Keratinocyte (primary cell): ENCODE measurements at regions not wholly inside any gene's neighbourhood (a gene's known extent, or its start where the extent isn't known, plus 50 kb on each side); places are given as distances from the start of the nearest gene placed in this dataset.

Experiments used
- DNase-seq: peaks from one replicate; pipeline ENCODE4 v3.0.0-alpha.2; 2011; ENCODE audit warnings: low read depth, missing footprints, low spot score
- FAIRE-seq: peaks from 2 replicates; lab custom pipeline; 2011; peaks lifted over from hg19 to GRCh38; lab: Jason Lieb, UNC
- H2AFZ ChIP-seq: 2 replicates; pipeline ENCODE4 v1.6.0; 2012; ENCODE audit warnings: low read length, control low read depth, inconsistent platforms; ENCODE audit not compliant: control insufficient read depth
- H3K27ac ChIP-seq: 2 replicates; pipeline ENCODE4 v1.5.1; 2011; ENCODE audit warnings: low read length; ENCODE audit not compliant: control insufficient read depth, insufficient read depth
- H3K27me3 ChIP-seq: 3 replicates; pipeline ENCODE4 v1.6.0; 2011; ENCODE audit warnings: low read length; ENCODE audit not compliant: control insufficient read depth, insufficient read depth; ENCODE audit errors: extremely low read depth
- H3K36me3 ChIP-seq, 2 experiments: 2 replicates in 1 of 2; 3 replicates in 1 of 2; pipeline ENCODE4 v1.5.1; 2011; ENCODE audit warnings: low read length in 2 of 2, mild to moderate bottlenecking in 1 of 2; ENCODE audit not compliant: control insufficient read depth in 2 of 2, insufficient read depth in 2 of 2; ENCODE audit errors: extremely low read depth in 1 of 2
- H3K4me1 ChIP-seq: 3 replicates; pipeline ENCODE4 v1.5.1; 2011; ENCODE audit warnings: low read length; ENCODE audit not compliant: control insufficient read depth, insufficient read depth; ENCODE audit errors: extremely low read depth
- H3K4me2 ChIP-seq: 3 replicates; pipeline ENCODE4 v1.6.0; 2011; ENCODE audit warnings: low read depth, low read length; ENCODE audit not compliant: control insufficient read depth, insufficient read depth; ENCODE audit errors: extremely low read depth
- H3K4me3 ChIP-seq, 3 experiments: fragments of 200-600 bp in 1 of 3; sonication (generic) in 1 of 3; 2 replicates in 2 of 3; 3 replicates in 1 of 3; pipeline ENCODE4 v1.5.1; 2011 to 2016; ENCODE audit warnings: low read length in 3 of 3, mild to moderate bottlenecking in 3 of 3, control low read depth in 2 of 3, inconsistent platforms in 1 of 3, low read depth in 1 of 3, mixed read lengths in 1 of 3, mixed run types in 1 of 3, moderate library complexity in 1 of 3; ENCODE audit not compliant: control insufficient read depth in 2 of 3, insufficient read depth in 2 of 3; ENCODE audit errors: extremely low read depth in 1 of 3
- H3K79me2 ChIP-seq: 2 replicates; pipeline ENCODE4 v1.6.0; 2012; ENCODE audit warnings: low read length; ENCODE audit not compliant: control insufficient read depth, insufficient read depth
- H3K9ac ChIP-seq: 3 replicates; pipeline ENCODE4 v1.6.0; 2011; ENCODE audit warnings: low read length; ENCODE audit not compliant: control insufficient read depth, insufficient read depth; ENCODE audit errors: extremely low read depth
- H3K9me1 ChIP-seq: 3 replicates; pipeline ENCODE4 v1.6.0; 2011; ENCODE audit warnings: low read length; ENCODE audit not compliant: control insufficient read depth, insufficient read depth; ENCODE audit errors: extremely low read depth
- H3K9me3 ChIP-seq: 2 replicates; pipeline ENCODE4 v1.5.1; 2012; ENCODE audit warnings: low read depth, low read length; ENCODE audit not compliant: control insufficient read depth
- H4K20me1 ChIP-seq: 3 replicates; pipeline ENCODE4 v1.6.0; 2011; ENCODE audit warnings: low read length; ENCODE audit not compliant: control insufficient read depth, insufficient read depth; ENCODE audit errors: extremely low read depth
- EZH2 ChIP-seq: IDR thresholded peaks from one replicate; pipeline ENCODE4 v1.6.1; 2012; ENCODE audit warnings: inconsistent platforms, mild to moderate bottlenecking, low read length, moderate library complexity
- dilution Hi-C: fragments of 300-500 bp; cut with MboI; formaldehyde crosslinking; loops from one replicate; pipeline ENCODE4 v1.7.0; 2020; ENCODE audit warnings: low sequenced_read_pairs; ENCODE audit not compliant: extremely low pct_ligation_motif_present
- TF ChIP-seq, protein P1 (sequence below), 3 experiments: IDR thresholded peaks in 1 of 3; conservative IDR thresholded peaks in 1 of 3; optimal IDR thresholded peaks in 1 of 3; 2 replicates in 2 of 3; 3 replicates in 1 of 3; pipeline versions ENCODE3 to v1.5.1; 2011; ENCODE audit warnings: low read length in 3 of 3, mild to moderate bottlenecking in 3 of 3, moderate library complexity in 2 of 3, control low read depth in 1 of 3, inconsistent platforms in 1 of 3; ENCODE audit not compliant: insufficient read depth in 2 of 3; ENCODE audit errors: extremely low read depth in 1 of 3

GRCh38 chr4:83929550-83929949 is 393.6 kb downstream of the GPAT3 start:
- Histone ChIP-seq H3K27me3 (no peaks in the 10 kb centered on the region), H3K79me2 (no peaks in the 10 kb centered on the region), H3K4me1 (no peaks in the 10 kb centered on the region), H3K27ac (no peak overlapping the region), H3K9me3 (no peaks in the 10 kb centered on the region), H3K36me3 (no peaks in the 10 kb centered on the region), H3K9ac (no peak overlapping the region), H4K20me1 (no peaks in the 10 kb centered on the region), H2AFZ (no peak overlapping the region), H3K4me2 (no peak overlapping the region), H3K9me1 (no peaks in the 10 kb centered on the region), H3K4me3 (no peak overlapping the region)
- no peak for DNase-seq
- no peak for FAIRE-seq
- dilution Hi-C loops, result no loop called here
- TF ChIP-seq, protein P1, sequence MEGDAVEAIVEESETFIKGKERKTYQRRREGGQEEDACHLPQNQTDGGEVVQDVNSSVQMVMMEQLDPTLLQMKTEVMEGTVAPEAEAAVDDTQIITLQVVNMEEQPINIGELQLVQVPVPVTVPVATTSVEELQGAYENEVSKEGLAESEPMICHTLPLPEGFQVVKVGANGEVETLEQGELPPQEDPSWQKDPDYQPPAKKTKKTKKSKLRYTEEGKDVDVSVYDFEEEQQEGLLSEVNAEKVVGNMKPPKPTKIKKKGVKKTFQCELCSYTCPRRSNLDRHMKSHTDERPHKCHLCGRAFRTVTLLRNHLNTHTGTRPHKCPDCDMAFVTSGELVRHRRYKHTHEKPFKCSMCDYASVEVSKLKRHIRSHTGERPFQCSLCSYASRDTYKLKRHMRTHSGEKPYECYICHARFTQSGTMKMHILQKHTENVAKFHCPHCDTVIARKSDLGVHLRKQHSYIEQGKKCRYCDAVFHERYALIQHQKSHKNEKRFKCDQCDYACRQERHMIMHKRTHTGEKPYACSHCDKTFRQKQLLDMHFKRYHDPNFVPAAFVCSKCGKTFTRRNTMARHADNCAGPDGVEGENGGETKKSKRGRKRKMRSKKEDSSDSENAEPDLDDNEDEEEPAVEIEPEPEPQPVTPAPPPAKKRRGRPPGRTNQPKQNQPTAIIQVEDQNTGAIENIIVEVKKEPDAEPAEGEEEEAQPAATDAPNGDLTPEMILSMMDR (optimal IDR thresholded peaks at IDR 0.05 in 1 of 3, IDR thresholded peaks at IDR 0.05 in 1 of 3, conservative IDR thresholded peaks at IDR 0.05 in 1 of 3; ENCODE audit: extremely low read depth in 1 of 3, insufficient read depth in 2 of 3, low read length in 3 of 3), result no peak
- no peak for TF ChIP-seq EZH2

- H3K9me3 ChIP-seq, result no peaks in the 10 kb centered on the region
- no peak overlapping the region for H3K27ac ChIP-seq
Observed at GRCh38 chr4:83926950-83927349, 391.0 kb downstream of the GPAT3 start.

More at GRCh38 chr4:83926950-83927349, 391.0 kb downstream of the GPAT3 start:
- H4K20me1 ChIP-seq, result no peaks in the 10 kb centered on the region
- FAIRE-seq (no peak), DNase-seq (no peak)
- H3K4me3 ChIP-seq, result no peak overlapping the region
- dilution Hi-C loops, result no loop called here
- H3K27me3 ChIP-seq, result no peaks in the 10 kb centered on the region
- TF ChIP-seq, protein P1 (optimal IDR thresholded peaks at IDR 0.05 in 1 of 3, IDR thresholded peaks at IDR 0.05 in 1 of 3, conservative IDR thresholded peaks at IDR 0.05 in 1 of 3; ENCODE audit: extremely low read depth in 1 of 3, insufficient read depth in 2 of 3, low read length in 3 of 3), result no peak
- no peak for TF ChIP-seq EZH2
- no peaks in the 10 kb centered on the region for H3K79me2 ChIP-seq
- H3K9ac ChIP-seq, result no peak overlapping the region
- H2AFZ ChIP-seq, result no peak overlapping the region
- H3K4me2 ChIP-seq, result no peak overlapping the region
- H3K36me3 ChIP-seq, result no peaks in the 10 kb centered on the region
- H3K9me1 ChIP-seq, result no peaks in the 10 kb centered on the region
- H3K4me1 ChIP-seq, result no peaks in the 10 kb centered on the region
